DMS153 treated with DMSO at 0.1 percent for 48 hours (cell line): ENCODE measurements at regions not wholly inside any gene's neighbourhood (a gene's known extent, or its start where the extent isn't known, plus 50 kb on each side); places are given as distances from the start of the nearest gene placed in this dataset.

Experiments
- DNase-seq: peaks from one replicate; lab custom pipeline; 2025; ENCODE audit not compliant: unreplicated experiment; lab: John Stamatoyannopoulos, UW

DNA sequence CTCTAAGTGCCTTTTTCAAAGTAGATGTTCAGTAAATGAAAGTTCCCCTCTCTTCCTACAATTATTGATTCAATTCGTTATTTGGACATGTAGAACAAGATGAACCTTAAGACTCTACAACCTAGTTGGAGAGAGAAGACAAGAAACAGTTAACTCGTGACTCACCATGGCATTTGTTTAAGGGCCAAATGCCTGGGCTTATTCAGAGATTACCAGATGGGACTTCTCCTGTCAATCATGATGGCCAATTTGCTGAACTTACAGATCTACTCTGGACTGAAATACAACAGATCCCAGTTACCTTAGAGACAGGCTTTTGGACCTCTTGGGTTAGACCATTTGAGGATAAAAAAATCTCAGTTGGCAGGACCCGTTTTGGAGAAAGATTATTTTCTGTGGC is 93.5 kb downstream of the C1orf94 start:
- DNase-seq: no peak

DNA sequence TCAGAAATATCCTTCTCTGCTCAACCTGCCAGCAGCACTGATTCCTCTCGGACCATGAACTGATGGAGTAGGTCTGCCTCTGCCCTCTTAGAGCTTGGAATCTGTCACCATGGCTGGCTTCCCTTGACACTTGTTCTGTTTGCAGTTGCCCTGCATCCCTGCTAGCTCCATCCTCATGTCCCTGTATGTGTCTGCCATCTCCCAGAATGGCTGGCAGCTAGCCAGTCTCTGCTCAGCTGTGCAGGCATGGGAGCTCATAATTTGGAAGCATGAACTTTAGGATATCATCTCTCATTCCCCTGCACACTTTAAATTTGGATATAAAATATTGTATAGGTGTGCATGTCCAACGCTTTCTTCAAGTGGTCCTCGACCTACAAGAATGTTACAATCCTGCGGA is 95.4 kb downstream of the C1orf94 start:
- no peak for DNase-seq

DNA sequence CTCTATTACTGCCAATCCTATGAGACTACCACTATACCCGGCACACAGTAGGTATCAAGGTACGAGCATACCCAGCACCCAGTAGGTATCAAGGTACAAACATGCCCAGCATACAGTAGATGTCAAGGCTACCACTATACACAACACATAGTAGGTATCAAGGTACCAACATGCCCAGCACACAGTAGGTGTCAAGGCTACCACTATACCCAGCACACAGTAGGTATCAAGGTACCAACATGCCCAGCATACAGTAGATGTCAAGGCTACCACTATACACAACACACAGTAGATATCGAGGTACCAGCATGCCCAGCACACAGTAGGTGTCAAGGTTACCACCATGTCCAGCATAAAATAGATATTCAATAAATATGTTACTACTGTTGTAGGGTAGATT is 98.4 kb downstream of the C1orf94 start:
- DNase-seq: no peak

DNA sequence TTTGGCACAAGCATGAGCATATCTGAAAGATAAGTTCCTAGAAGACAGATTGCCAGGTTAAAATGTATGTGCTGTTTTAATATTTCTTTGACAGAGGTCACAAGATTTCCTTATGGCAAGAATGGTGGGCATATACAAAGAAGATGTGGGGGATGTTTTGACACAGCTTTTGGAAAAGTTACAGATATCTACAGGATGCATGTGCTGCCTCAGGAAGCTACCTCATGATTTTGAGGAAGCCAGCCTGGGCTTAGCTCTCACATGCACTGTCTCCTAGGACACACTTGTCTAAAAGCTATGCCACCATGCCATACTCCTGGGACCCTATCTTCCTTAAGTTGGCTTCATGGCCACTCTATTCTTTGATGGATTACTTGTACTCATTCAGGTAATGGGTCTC is 99.9 kb downstream of the C1orf94 start:
- DNase-seq: no peak

DNA sequence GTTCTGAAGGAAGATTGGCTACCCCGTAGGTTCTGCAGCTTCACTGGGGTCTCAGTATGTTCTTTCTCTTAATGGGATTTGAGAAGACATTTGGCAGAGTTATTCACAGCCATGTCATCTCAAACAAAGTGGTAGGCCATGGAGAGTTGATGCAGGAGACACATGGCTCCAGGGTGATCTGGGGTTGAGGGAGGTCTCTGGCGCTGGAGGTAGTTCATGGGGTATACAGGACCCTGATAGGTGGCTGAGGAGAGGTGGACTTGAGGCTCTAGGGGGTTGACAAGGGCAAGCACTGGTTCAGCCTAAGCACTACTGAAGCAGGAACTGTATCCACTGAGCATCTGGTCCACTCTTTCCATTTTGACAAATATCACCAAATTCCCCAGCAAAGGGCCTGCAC is 100.4 kb downstream of the C1orf94 start:
- DNase-seq: no peak

DNA sequence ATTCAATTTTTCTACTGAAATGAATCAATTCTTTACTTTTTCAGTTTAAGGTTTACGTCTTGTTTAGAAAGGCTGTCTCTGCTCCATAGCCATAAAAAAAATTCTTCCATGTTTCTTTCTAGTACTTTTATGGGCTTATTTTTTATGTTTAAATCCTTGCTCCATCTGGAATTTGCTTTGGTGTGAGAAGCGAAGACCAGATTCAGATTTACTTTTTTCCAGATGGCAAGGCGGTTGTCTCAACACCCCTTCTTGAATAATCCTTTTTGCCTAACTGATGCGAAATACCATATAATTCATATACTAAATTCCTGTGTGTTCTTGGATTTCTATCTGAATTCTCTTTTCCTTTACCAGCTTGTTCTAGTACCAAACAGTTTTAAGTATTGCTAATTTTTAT is 101.5 kb downstream of the C1orf94 start:
- no peak for DNase-seq

DNA sequence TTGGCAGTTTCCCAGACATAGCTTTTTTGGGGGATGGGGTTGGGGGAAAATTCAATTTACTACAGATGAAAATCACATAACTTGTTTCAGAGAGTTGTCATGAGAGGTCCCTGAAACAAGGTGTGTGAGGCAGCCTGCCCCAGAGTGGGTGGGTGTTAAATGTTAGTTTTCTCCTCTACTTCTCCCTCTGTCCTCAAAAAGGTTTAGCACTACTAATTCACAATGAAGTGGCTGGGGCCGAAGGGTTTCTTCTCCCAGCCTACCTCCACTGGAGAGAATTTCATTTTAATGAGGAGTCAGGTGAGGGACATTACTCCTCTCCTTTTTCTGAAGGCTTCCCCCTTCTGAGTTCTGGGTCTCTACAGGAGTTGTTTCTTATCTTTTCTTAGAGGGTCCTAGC is 103.3 kb downstream of the C1orf94 start:
- DNase-seq: no peak

DNA sequence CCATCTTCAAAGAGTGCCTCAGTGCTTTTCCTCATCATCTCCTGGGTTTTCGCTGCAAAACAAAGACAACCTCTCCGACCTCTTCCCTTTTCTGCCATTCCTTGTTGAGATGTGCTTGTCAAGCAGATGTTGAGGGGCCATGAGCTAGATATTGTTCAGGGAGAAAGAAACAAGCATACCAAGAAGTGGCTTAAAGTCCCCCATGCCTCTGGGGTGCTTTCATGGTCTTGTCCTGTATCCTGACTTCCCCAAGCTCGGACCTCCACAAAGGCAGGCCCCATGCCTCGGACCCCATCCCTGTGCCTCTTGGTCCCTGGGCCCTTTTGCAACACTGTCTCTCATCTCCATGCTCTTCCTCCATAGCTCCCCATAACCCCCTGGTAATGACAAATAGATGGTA is 103.8 kb downstream of the C1orf94 start:
- DNase-seq: no peak

DNA sequence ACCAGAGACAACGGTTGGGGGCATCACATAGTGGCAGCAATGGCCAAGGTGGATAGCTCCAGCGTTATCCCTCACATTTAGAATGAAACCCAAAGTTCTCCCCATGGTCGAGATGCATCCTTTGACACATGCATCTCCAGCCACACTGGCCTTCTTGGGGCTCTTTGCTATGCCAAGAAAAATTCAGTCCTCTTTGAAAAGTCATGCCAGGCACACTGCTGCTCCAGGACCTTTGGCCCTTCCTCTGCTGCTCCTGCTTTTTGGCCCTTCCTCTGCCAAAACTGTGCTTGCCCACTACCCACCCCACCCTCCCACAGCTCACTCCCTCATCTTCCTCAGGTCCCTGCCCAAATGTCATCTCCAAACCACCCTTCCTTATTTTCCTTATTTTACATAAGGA is 106.4 kb downstream of the C1orf94 start:
- no peak for DNase-seq

DNA sequence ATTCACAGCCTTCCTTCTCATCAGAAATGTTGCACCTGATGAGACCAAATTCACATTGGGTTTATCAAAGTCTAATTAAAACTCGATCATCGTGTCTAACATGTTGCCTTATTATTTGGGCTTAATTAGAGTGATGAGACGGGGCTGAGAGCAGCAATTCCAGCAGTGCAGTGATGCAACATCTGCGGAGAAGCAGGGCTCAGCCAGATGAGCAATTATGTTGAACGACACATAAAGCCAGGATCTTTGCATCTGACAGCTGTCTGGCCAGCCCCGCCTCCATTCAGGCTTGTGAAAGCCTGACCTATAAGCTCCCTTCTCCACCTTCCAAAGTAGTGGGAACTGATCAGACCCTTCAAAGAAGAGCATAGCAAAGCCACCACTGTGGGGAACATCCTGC is 109.8 kb downstream of the C1orf94 start:
- DNase-seq: no peak

DNA sequence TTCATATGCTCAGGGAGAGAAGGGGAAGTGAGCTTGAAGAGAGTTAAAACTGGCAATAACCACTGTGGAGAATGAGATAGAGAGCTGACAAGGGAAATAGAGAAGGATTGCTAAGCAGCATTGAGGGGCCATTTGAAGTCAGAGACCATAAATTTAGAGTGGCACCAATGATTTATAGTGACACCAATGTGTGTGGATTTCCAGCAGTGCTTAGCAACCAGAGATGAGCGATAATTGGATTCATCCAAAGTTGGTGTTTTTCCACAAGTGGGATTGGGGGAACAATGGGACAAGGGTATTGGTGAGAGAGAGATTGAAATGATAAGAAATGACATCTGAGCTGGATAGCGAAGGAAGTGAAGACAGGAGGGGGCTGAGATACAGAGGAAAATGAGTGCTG is 114.1 kb downstream of the C1orf94 start:
- DNase-seq: no peak

DNA sequence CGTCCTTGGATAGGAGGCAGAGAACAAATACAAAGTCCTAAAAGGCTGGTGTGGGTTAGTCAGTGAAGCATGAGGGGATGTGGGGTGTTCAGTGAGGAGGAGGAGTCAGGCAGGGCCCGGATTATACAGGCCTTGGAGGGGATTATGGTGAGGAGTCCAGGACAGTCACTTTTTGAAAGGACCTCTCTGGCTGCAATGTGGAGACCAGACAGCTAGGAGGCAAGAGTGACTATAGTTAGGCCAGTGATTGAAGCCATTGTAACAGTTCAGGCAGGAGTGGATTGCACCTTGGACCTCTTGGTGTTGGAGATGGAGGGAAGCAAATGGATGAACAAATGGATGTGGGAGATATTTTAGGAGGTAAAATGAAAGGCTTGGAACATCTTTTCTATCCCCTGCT is 115.8 kb downstream of the C1orf94 start:
- DNase-seq: no peak

DNA sequence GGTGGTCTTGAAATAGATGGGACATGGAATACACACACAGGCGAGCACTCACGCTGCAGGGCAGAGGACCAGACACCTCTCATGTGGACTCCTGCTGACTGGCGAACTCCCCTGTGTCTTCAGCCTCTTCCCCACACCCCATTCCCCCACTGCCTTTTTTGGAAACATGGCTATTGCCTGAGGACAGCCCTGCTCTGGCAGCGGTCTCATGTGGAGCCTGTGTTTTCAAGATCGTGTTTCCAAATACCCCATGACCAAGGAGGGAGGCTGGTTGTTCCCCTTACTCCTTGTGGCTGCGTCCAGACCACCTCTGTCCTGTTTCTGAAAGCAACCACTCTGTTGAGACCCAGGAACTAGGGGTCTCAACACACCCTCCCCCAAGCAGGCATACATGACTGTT is 119.4 kb downstream of the C1orf94 start:
- DNase-seq: no peak

DNA sequence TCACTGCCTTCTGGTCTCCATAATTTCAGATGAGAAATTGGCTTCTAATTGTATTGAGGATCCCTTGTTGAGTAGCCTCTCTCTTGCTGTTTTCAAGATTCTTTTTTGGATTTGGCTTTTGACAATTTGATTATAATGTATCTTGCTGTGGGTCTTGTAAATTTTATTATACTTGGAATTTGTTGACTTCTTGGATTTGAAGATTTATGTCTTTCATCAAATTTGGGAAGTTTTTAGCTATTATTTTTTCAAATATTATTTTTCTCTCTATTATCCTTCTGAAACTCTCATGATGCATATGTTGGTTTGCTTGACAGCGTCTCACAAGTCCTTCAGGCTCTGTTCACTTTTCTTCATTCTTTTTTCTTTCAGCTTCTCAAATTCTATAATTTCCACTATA is 126.1 kb downstream of the C1orf94 start:
- no peak for DNase-seq

DNA sequence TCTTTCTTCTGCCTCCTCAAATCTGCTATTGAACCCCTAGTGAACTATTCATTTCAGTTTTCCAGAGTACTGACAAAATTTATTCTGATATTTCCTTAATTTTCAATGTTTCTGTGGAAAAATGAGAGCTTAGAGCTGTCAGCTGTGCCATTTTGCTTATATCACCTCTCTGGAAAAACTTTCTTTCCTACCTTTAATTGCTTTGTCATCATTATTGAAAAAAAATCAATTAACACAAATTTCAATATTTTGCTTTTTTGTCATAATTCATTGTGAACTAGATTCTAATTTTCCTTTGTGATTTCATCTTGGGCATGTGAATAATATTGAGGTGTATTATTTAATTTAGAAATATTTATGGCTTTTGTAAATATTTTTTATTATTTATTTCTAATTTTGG is 126.5 kb downstream of the C1orf94 start:
- no peak for DNase-seq

DNA sequence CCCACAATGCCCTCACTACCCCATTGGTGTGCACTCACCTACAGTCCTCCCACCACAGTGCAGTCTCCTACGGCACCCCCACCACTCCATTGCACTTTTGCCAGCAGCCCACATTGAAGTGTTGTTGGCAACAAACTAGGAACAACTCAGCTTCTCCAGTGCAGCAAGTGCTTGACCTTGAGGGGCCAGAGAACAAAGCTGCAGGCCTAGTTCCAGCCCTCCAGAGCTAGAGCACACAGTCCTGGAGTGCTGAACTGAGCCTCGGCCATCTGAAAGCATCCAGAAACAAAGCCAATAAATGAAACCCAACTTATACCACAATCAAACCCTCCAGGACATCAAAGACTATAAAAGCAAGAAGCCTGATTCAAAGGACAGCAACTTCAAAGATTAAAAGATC is 129.9 kb downstream of the C1orf94 start:
- DNase-seq: no peak

DNA sequence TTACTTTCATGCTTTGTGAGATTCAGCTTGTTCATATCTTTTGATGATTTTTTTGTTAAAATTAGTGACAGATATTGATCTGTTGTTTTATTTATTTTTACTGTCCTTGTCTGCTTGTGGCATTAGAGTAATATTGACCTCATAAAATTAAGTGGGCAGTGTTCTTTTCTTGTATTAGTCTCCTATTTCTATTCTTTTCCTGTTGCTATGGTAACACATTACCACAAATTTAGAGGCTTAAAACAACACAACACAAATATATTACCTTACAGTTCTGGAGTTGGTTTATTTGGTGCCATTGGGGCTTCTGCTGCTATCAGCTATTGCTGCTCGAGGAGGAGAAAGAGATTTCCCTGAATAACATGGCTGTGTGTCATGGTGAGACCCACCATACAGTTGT is 135.7 kb downstream of the C1orf94 start:
- no peak for DNase-seq

DNA sequence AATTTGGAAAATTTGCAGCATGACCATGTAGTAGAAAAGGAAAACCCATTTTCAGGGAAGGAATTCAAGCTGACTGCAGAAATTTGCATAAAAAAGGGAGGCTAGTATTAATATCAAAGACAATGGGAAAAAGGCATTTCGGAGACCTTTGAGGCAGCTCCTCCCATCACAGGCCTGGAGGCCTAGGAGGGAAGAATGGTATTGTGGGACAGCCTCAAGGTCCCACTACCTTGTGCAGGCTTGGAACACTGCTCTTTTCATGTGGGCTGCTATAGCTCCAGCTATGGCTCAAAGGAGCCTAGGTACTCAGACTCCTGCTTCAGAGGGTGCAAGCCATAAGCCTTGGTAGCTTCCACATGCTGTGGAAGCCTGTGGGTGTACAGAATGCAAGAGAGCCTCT is 139.3 kb downstream of the C1orf94 start:
- DNase-seq: no peak

DNA sequence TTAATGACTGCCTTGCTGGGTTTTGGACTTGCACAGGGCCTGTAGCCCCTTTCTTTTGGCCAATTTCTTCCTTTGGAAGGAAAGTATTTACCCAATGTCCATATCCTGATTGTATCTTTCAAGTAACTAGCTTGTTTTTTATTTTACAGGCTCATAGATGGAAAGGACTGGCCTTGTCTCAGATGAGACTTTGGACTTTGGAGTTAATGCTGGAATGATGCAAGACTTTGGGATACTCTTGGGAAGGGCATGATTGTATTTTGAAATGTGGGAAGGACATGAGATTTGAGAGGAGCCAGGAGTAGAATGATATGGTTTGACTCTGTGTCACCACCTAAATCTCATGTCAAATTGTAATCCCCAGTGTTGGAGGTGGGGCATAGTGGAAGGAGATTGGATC is 140.1 kb downstream of the C1orf94 start:
- no peak for DNase-seq

DNA sequence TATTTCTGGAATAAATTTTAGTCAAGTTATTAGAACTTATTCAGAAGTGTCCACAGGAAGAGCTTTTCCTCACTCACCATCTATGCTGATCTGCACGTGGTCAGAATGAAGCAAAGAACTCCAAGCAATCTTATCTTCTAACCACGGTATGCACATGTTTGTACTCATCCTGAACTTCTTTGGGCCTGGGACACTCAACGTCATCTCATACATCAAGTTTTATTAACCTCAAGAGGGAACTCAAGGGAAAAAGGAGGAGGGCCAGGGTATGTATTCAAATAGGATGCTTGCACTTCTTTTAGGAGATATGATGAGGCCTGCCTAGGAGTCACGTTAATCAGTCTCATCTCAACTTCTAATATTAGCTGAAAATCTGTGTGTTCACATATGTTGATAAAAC is 142.5 kb downstream of the C1orf94 start:
- DNase-seq: no peak

DNA sequence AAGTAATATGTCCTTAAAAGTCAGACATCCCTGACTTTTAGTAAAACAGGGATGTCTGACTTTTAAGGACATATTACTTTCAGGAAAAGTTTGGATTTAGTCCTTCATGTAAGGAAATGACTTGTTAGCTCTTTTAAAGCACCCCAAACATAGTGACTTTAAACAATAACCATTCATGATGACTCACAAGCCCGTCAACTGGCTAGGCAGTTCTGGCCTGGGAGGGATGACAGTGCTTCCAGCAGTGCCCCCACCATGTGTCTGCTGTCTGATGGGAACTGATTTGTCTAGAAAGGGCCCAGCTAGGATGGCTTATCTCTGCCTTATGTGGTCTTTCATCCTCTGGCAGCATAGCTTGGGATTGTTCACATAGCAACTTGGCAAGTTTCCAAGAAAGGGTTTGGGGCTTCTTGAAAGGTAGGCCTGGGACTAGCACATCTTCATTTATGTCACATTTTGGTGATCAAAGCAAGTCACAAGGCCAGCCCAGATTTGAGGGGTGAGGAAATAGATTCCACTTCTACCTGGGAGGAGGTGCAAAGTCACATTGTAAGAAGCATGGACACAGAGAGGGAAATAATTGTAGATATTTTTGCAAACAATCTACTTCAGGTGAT is 143.5 kb downstream of the C1orf94 start:
- no peak for DNase-seq

DNA sequence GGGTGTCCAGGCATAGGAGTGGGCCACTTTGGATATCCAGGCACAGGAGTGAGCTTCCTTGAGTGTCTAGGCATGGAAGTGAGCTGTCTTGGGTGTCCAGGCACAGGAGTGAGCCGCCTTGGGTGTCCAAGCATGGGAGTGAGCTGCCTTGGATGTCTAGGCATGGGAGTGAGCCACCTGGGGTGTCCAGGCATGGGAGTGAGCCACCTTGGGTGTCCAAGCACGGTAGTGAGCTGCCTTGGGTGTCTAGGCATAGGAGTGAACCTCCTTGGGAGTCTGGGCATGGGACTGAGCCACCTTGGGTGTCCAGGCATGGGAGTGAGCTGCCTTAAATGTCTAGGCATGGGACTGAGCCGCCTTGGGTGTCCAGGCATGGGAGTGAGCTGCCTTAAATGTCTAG is 146.3 kb downstream of the C1orf94 start:
- no peak for DNase-seq

DNA sequence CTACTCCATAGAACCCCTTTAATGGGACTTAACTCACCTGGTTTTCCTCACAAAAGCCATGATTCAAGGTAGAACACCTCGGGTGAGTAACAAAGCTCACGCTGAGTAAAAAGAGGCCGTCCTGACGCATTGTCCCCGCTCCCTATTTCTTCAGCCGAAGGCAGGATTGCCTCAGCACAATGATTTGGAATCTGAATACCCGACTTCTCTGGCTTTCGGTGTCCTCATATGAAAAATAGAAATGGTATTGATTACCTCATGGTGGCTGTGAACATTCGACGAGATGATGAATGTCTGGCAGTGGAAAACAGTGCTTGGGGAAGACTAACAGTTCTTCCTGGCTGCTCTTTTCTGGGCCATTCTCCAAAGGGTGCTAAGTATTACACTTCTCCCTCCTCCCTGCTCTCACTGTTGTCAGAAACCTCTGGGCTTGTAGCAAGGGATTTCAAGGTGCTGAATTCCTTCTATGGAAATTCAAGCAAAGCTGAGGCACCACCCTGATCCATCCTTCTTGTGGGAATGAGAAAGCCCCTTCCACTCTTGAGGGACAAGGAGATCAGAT is 148.3 kb downstream of the C1orf94 start:
- DNase-seq: no peak
